ENCODE measurements at regions not wholly inside any gene's neighbourhood (a gene's known extent, or its start where the extent isn't known, plus 50 kb on each side); places are given as distances from the start of the nearest gene placed in this dataset.

- DNase-seq = peak in 2 of 5 donors; percentile 21 to 63
- Histone ChIP-seq H3K4me1 (ENCODE audit: control insufficient read depth in 2 of 3, insufficient read depth in 2 of 3, low read depth in 1 of 3, low read length in 3 of 3) (peaks cover 0 to 11% (median 5%) of the 10 kb centered on the region in 3 donors), H3K27ac (ENCODE audit: low read depth in 2 of 2, low read length in 2 of 2) (no peak overlapping the region), H3K27me3 (ENCODE audit: control insufficient read depth, insufficient read depth, low read length) (no peaks in the 10 kb centered on the region), H3K4me3 (ENCODE audit: low read length in 3 of 3) (no peak overlapping the region), H3K9me3 (ENCODE audit: control insufficient read depth in 2 of 3, insufficient read depth in 1 of 3, low read length in 3 of 3) (no peaks in the 10 kb centered on the region), H3K36me3 (ENCODE audit: control insufficient read depth in 2 of 3, insufficient read depth in 3 of 3, low read length in 3 of 3) (no peaks in the 10 kb centered on the region), H3K9ac (ENCODE audit: low read length in 3 of 3) (no peak overlapping the region)
- intact Hi-C loops (cut with DNase I) = no loop called here
- FAIRE-seq = no peak
- no peak for TF ChIP-seq CTCF (IDR thresholded peaks at IDR 0.05; ENCODE audit: borderline replicate concordance, extremely low read depth, insufficient read depth)
Measured at GRCh38 chrX:69018416-69019072, 146.7 kb downstream of the PJA1 start.

GRCh38 chrX:69016293-69016941 is 148.8 kb downstream of the PJA1 start:
- peak overlapping the region in 1 of 2 donors; percentile 9 for H3K27ac ChIP-seq (ENCODE audit: low read depth in 2 of 2, low read length in 2 of 2)
- DNase-seq (peak in 2 of 5 donors; percentile 40 to 86), FAIRE-seq (no peak)
- no peak overlapping the region for H3K4me3 ChIP-seq (ENCODE audit: low read length in 3 of 3)
- no peak for TF ChIP-seq CTCF (IDR thresholded peaks at IDR 0.05; ENCODE audit: borderline replicate concordance, extremely low read depth, insufficient read depth)
- H3K9ac ChIP-seq (ENCODE audit: low read length in 3 of 3) = no peak overlapping the region
- H3K9me3 ChIP-seq (ENCODE audit: control insufficient read depth in 2 of 3, insufficient read depth in 1 of 3, low read length in 3 of 3) = no peaks in the 10 kb centered on the region
- peaks cover 0 to 11% (median 5%) of the 10 kb centered on the region in 3 donors for H3K4me1 ChIP-seq (ENCODE audit: control insufficient read depth in 2 of 3, insufficient read depth in 2 of 3, low read depth in 1 of 3, low read length in 3 of 3)
- intact Hi-C loops (cut with DNase I) = no loop called here
- H3K36me3 ChIP-seq (ENCODE audit: control insufficient read depth in 2 of 3, insufficient read depth in 3 of 3, low read length in 3 of 3) = no peaks in the 10 kb centered on the region
- no peaks in the 10 kb centered on the region for H3K27me3 ChIP-seq (ENCODE audit: control insufficient read depth, insufficient read depth, low read length)

DNA sequence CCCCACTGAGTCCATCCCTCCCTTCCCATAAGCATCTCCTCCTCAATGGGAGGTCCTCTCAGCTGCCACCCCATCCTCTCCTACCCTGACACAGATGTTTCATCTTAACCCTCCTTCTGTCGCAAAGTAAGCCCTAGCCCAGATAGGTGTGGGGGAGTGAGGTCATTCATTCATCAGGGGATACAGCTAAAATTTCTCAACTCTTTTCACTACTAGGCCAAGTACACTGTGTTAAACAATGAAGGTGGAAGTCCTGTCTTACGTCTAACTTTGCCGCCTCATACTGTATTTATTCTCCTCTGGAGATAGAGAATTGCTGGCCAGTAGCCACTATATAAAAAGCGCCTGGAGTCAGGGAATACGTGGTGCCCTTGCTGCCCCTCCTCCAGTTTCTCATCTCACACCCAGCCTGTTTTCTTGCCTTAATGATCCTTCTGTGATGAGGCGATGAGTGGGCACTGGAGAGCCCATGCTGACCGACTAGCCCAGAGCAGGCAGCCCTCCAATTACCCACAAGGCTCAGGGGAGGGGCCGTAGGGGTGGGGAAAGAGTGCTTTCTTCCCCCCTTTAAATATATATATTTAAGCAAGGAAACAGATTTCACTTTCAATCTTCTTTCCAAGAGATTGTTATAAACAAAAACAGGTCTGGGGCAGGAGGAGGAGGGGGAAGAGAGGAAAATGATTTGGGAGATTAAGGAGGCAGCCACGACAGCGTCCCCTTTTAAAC is 149.5 kb downstream of the PJA1 start:
- Histone ChIP-seq H3K36me3 (ENCODE audit: control insufficient read depth in 2 of 3, insufficient read depth in 3 of 3, low read length in 3 of 3) (no peaks in the 10 kb centered on the region), H3K27me3 (ENCODE audit: control insufficient read depth, insufficient read depth, low read length) (no peaks in the 10 kb centered on the region), H3K9ac (ENCODE audit: low read length in 3 of 3) (no peak overlapping the region), H3K9me3 (ENCODE audit: control insufficient read depth in 2 of 3, insufficient read depth in 1 of 3, low read length in 3 of 3) (no peaks in the 10 kb centered on the region), H3K27ac (ENCODE audit: low read depth in 2 of 2, low read length in 2 of 2) (no peak overlapping the region), H3K4me3 (ENCODE audit: low read length in 3 of 3) (no peak overlapping the region), H3K4me1 (ENCODE audit: control insufficient read depth in 2 of 3, insufficient read depth in 2 of 3, low read depth in 1 of 3, low read length in 3 of 3) (peaks cover 0 to 11% (median 5%) of the 10 kb centered on the region in 3 donors)
- no peak for FAIRE-seq
- TF ChIP-seq CTCF (IDR thresholded peaks at IDR 0.05; ENCODE audit: borderline replicate concordance, extremely low read depth, insufficient read depth) = no peak
- intact Hi-C loops (cut with DNase I) = no loop called here
- peak in 1 of 5 donors; percentile 62 for DNase-seq
